ENCODE measurements at regions not wholly inside any gene's neighbourhood (a gene's known extent, or its start where the extent isn't known, plus 50 kb on each side); places are given as distances from the start of the nearest gene placed in this dataset.

DNA sequence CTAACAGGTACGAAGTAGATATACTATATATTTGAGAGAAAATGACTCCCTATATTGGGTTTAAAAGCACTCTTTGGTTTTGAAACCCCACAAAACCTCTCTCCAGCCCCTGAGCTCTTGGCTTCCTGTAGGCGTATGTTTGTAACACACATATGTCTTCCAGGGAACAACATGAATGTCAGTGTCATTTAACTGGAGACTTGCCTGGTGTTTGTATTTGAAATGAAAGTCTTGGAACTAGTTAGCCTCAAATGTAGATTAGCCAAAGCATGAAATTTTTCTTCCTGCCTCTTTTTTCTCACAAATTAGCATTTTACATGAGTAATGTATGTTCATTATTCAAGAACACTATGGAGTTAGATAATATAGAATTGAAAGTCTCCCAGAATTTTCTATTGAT lies 411.8 kb upstream of the ASIC2 start:
- TF ChIP-seq NFIC (IDR thresholded peaks at IDR 0.05) = no peak
- TF ChIP-seq CEBPB (IDR thresholded peaks at IDR 0.05) = no peak
- TF ChIP-seq CREB1 (IDR thresholded peaks at IDR 0.05; ENCODE audit: low read depth) = no peak
- TF ChIP-seq EP300 (IDR thresholded peaks at IDR 0.05; ENCODE audit: borderline replicate concordance) = no peak
- TF ChIP-seq, protein P1, sequence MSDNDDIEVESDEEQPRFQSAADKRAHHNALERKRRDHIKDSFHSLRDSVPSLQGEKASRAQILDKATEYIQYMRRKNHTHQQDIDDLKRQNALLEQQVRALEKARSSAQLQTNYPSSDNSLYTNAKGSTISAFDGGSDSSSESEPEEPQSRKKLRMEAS (IDR thresholded peaks at IDR 0.05) = no peak
- no peak for TF ChIP-seq FOXM1 (IDR thresholded peaks at IDR 0.05; ENCODE audit: borderline replicate concordance, low read depth)
- no peak for TF ChIP-seq RAD21 (IDR thresholded peaks at IDR 0.05; ENCODE audit: low read depth)

DNA sequence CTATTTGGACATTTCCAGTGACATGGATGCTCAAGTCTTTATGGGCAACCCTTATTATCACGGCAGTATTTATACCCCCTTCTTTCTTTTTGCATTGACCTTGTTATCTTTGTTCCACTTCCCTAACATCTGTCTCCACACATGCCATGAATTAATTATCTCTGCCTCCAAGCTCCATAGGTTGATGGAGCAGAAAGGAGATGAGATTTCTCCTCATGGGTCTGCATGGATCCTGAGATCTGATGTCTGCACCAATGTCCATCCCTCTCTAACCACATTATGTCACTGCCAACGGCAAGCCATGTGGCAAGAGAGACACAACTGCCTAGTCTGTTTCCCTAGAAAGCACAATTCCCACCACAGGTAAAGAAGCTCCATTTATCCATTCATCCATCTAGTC lies 416.8 kb upstream of the ASIC2 start:
- no peak for TF ChIP-seq TEAD4 (IDR thresholded peaks at IDR 0.05)
- TF ChIP-seq NFIC (IDR thresholded peaks at IDR 0.05) = no peak
- TF ChIP-seq RAD21 (IDR thresholded peaks at IDR 0.05; ENCODE audit: low read depth) = no peak
- TF ChIP-seq FOXM1 (IDR thresholded peaks at IDR 0.05; ENCODE audit: borderline replicate concordance, low read depth) = no peak
- TF ChIP-seq, protein P1 (IDR thresholded peaks at IDR 0.05) = no peak
- TF ChIP-seq EP300 (IDR thresholded peaks at IDR 0.05; ENCODE audit: borderline replicate concordance) = no peak
- TF ChIP-seq, protein P2, sequence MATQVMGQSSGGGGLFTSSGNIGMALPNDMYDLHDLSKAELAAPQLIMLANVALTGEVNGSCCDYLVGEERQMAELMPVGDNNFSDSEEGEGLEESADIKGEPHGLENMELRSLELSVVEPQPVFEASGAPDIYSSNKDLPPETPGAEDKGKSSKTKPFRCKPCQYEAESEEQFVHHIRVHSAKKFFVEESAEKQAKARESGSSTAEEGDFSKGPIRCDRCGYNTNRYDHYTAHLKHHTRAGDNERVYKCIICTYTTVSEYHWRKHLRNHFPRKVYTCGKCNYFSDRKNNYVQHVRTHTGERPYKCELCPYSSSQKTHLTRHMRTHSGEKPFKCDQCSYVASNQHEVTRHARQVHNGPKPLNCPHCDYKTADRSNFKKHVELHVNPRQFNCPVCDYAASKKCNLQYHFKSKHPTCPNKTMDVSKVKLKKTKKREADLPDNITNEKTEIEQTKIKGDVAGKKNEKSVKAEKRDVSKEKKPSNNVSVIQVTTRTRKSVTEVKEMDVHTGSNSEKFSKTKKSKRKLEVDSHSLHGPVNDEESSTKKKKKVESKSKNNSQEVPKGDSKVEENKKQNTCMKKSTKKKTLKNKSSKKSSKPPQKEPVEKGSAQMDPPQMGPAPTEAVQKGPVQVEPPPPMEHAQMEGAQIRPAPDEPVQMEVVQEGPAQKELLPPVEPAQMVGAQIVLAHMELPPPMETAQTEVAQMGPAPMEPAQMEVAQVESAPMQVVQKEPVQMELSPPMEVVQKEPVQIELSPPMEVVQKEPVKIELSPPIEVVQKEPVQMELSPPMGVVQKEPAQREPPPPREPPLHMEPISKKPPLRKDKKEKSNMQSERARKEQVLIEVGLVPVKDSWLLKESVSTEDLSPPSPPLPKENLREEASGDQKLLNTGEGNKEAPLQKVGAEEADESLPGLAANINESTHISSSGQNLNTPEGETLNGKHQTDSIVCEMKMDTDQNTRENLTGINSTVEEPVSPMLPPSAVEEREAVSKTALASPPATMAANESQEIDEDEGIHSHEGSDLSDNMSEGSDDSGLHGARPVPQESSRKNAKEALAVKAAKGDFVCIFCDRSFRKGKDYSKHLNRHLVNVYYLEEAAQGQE (IDR thresholded peaks at IDR 0.05; ENCODE audit: low read depth) = no peak
- TF ChIP-seq TCF12 (IDR thresholded peaks at IDR 0.05; ENCODE audit: low read depth) = no peak
- no peak for TF ChIP-seq TAF1 (IDR thresholded peaks at IDR 0.05; ENCODE audit: low read depth)
- TF ChIP-seq CEBPB (IDR thresholded peaks at IDR 0.05) = no peak
- TF ChIP-seq EGR1 (IDR thresholded peaks at IDR 0.05) = no peak

DNA sequence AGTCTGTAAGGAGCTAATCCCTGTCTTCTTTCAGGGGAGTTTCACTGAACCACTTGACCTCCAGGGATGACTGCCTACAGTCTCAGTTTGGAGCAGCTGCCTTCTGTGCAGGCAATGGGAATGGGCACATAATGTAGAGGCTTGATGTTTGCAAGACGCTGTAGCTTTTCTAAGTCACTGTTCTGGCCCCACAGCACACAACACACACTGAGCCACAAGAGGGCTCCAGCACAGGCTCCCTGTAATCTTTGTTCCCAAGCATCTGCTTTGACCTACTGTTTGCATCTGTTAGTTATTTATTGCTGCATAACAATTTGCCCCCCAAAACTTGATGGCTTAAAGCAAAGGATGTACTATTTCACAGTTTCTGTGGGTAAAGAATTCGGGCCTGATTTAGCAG lies 419.0 kb upstream of the ASIC2 start:
- TF ChIP-seq TAF1 (IDR thresholded peaks at IDR 0.05; ENCODE audit: low read depth) (no peak), FOXM1 (IDR thresholded peaks at IDR 0.05; ENCODE audit: borderline replicate concordance, low read depth) (no peak), EP300 (IDR thresholded peaks at IDR 0.05; ENCODE audit: borderline replicate concordance) (no peak), ZBTB7A (IDR thresholded peaks at IDR 0.05; ENCODE audit: low read depth) (no peak), NFIC (IDR thresholded peaks at IDR 0.05) (no peak), EGR1 (IDR thresholded peaks at IDR 0.05) (no peak), CEBPB (IDR thresholded peaks at IDR 0.05) (no peak), CREB1 (IDR thresholded peaks at IDR 0.05; ENCODE audit: low read depth) (no peak), YY1 (IDR thresholded peaks at IDR 0.05; ENCODE audit: low read depth) (no peak), TCF12 (IDR thresholded peaks at IDR 0.05; ENCODE audit: low read depth) (no peak), RAD21 (IDR thresholded peaks at IDR 0.05; ENCODE audit: low read depth) (no peak), TEAD4 (IDR thresholded peaks at IDR 0.05) (no peak)
- TF ChIP-seq, protein P3, sequence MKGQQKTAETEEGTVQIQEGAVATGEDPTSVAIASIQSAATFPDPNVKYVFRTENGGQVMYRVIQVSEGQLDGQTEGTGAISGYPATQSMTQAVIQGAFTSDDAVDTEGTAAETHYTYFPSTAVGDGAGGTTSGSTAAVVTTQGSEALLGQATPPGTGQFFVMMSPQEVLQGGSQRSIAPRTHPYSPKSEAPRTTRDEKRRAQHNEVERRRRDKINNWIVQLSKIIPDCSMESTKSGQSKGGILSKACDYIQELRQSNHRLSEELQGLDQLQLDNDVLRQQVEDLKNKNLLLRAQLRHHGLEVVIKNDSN (IDR thresholded peaks at IDR 0.05) = no peak
- TF ChIP-seq, protein P1 (IDR thresholded peaks at IDR 0.05) = no peak
- TF ChIP-seq, protein P2 (IDR thresholded peaks at IDR 0.05; ENCODE audit: low read depth) = no peak

DNA sequence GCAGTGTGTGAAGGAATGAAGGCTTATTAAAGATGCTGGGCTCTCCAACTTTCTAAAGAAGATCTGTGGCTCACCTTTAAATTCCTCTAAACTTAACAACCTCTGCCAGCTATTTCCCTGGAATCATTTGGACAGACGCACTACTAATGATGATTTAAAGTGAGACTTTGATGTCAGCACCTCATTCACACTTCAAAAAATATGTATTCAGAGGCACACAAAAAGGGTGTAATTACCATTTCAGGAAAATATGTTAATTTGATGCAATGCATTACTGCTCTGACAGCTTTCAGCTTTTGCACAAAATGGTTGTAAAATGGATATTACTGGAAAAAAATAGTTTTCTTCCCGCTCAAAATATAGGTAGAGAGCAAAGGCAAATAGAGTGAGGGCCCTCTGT lies 423.9 kb upstream of the ASIC2 start:
- no peak for TF ChIP-seq YY1 (IDR thresholded peaks at IDR 0.05; ENCODE audit: low read depth)
- no peak for TF ChIP-seq TAF1 (IDR thresholded peaks at IDR 0.05; ENCODE audit: low read depth)
- no peak for TF ChIP-seq RAD21 (IDR thresholded peaks at IDR 0.05; ENCODE audit: low read depth)
- no peak for TF ChIP-seq CEBPB (IDR thresholded peaks at IDR 0.05)
- no peak for TF ChIP-seq NFIC (IDR thresholded peaks at IDR 0.05)
- TF ChIP-seq, protein P2 (IDR thresholded peaks at IDR 0.05; ENCODE audit: low read depth) = no peak
- TF ChIP-seq, protein P1 (IDR thresholded peaks at IDR 0.05) = no peak
- TF ChIP-seq TCF12 (IDR thresholded peaks at IDR 0.05; ENCODE audit: low read depth) = no peak
- no peak for TF ChIP-seq ZBTB7A (IDR thresholded peaks at IDR 0.05; ENCODE audit: low read depth)
- no peak for TF ChIP-seq EP300 (IDR thresholded peaks at IDR 0.05; ENCODE audit: borderline replicate concordance)
- no peak for TF ChIP-seq TEAD4 (IDR thresholded peaks at IDR 0.05)
- TF ChIP-seq EGR1 (IDR thresholded peaks at IDR 0.05) = no peak
- TF ChIP-seq, protein P3 (IDR thresholded peaks at IDR 0.05) = no peak
- no peak for TF ChIP-seq FOXM1 (IDR thresholded peaks at IDR 0.05; ENCODE audit: borderline replicate concordance, low read depth)
- no peak for TF ChIP-seq CREB1 (IDR thresholded peaks at IDR 0.05; ENCODE audit: low read depth)

Data from Ishikawa (cell line).